GM12878 (cell line): ENCODE measurements at regions not wholly inside any gene's neighbourhood (a gene's known extent, or its start where the extent isn't known, plus 50 kb on each side); places are given as distances from the start of the nearest gene placed in this dataset.

Experiments used
- ATAC-seq: fragments of 200-7000 bp; cut with Tn5 transposase; 3 replicates; pipeline ENCODE4 v1.9.1; 2020; ENCODE audit warnings: mild to moderate bottlenecking, moderate library complexity
- BruUV-seq: library from RNA; stranded (reverse); fragments of 400-500 nt; replicated peaks from 2 replicates; lab custom pipeline; 2021; lab: Mats Ljungman, UMichigan
- CTCF ChIA-PET: fragments of 300-600 bp; sonication (Branson Sonifier 250); formaldehyde crosslinking; extraction: SDS; loops from one replicate; lab custom pipeline; 2021; ENCODE audit warnings: inconsistent platforms; lab: Yijun Ruan, JAX
- POLR2A ChIA-PET: fragments of 350-600 bp; formaldehyde crosslinking; extraction: SDS; loops from one replicate; lab custom pipeline; 2021; ENCODE audit warnings: inconsistent platforms; lab: Charles Lee
- RAD21 ChIA-PET: fragments of 300-600 bp; sonication (Branson Sonifier 250); formaldehyde crosslinking; loops from one replicate; lab custom pipeline; 2023; ENCODE audit warnings: antibody characterized with exemption; ENCODE audit not compliant: unreplicated experiment; lab: Charles Lee
- SMC1A ChIA-PET: fragments of 300-600 bp; sonication (Branson Sonifier 250); formaldehyde crosslinking; loops from one replicate; lab custom pipeline; 2023; ENCODE audit not compliant: unreplicated experiment, uncharacterized antibody; lab: Charles Lee
- DNase-seq: peaks from one replicate; pipeline ENCODE4 v3.0.0-alpha.2; 2011; ENCODE audit warnings: low read depth, low spot score
- FAIRE-seq: peaks from 3 replicates; lab custom pipeline; 2011; peaks lifted over from hg19 to GRCh38; lab: Jason Lieb, UNC
- H2AFZ ChIP-seq: 2 replicates; pipeline ENCODE4 v1.6.0; 2011; ENCODE audit warnings: low read depth, low read length, control low read depth; ENCODE audit not compliant: control insufficient read depth
- H3K27ac ChIP-seq: 2 replicates; pipeline ENCODE4 v1.5.1; 2011; ENCODE audit warnings: control low read depth; ENCODE audit not compliant: control insufficient read depth, insufficient read depth
- H3K27me3 ChIP-seq, 2 experiments: replicated peaks in 1 of 2; 2 replicates each; pipeline versions ENCODE4 v1.6.0 to v1.6.1; 2011; ENCODE audit warnings: low read length in 1 of 2; ENCODE audit not compliant: control insufficient read depth in 2 of 2, insufficient read depth in 2 of 2
- H3K36me3 ChIP-seq, 2 experiments: 2 replicates each; pipeline ENCODE4 v1.5.1; 2011; ENCODE audit warnings: low read length in 1 of 2; ENCODE audit not compliant: control insufficient read depth in 2 of 2, insufficient read depth in 2 of 2
- H3K4me1 ChIP-seq: 2 replicates; pipeline ENCODE4 v1.6.1; 2011; ENCODE audit warnings: mild to moderate bottlenecking, low read length, moderate library complexity, mixed read lengths; ENCODE audit not compliant: control insufficient read depth, insufficient read depth
- H3K4me2 ChIP-seq: 2 replicates; pipeline ENCODE4 v1.6.0; 2011; ENCODE audit warnings: control low read depth; ENCODE audit not compliant: control insufficient read depth, insufficient read depth
- H3K4me3 ChIP-seq: fragments of 200-600 bp; sonication (generic); 2 replicates; pipeline ENCODE4 v1.5.1; 2016
- H3K79me2 ChIP-seq: 2 replicates; pipeline ENCODE4 v1.6.0; 2011; ENCODE audit warnings: low read length; ENCODE audit not compliant: control insufficient read depth, insufficient read depth
- H3K9ac ChIP-seq: 2 replicates; pipeline ENCODE4 v1.8.0; 2011; ENCODE audit warnings: low read length, control low read depth, mixed read lengths; ENCODE audit not compliant: control insufficient read depth, insufficient read depth
- H3K9me3 ChIP-seq: replicated peaks from 3 replicates; pipeline ENCODE4 v1.5.1; 2011; ENCODE audit warnings: mild to moderate bottlenecking, low read length; ENCODE audit not compliant: control insufficient read depth, insufficient read depth
- H4K20me1 ChIP-seq: 2 replicates; pipeline ENCODE4 v1.6.0; 2011; ENCODE audit not compliant: control insufficient read depth, insufficient read depth
- CBX3 ChIP-seq: fragments of 200-600 bp; sonication (generic); IDR thresholded peaks from 2 replicates; pipeline ENCODE4 v1.6.1; 2016; ENCODE audit warnings: low read depth, borderline replicate concordance
- CBX5 ChIP-seq: sonication (generic); IDR thresholded peaks from 2 replicates; pipeline ENCODE4 v1.6.1; 2016; ENCODE audit warnings: low read depth, moderate library complexity, mild to moderate bottlenecking, inconsistent platforms
- ELK1 ChIP-seq: IDR thresholded peaks from 2 replicates; pipeline ENCODE4 v1.6.1; 2012; ENCODE audit warnings: low read depth, low read length, improper control_type of control experiment
- ESRRA ChIP-seq: IDR thresholded peaks from 2 replicates; pipeline ENCODE4 v1.6.1; 2012; ENCODE audit warnings: mild to moderate bottlenecking, low read length, improper control_type of control experiment
- HCFC1 ChIP-seq: fragments of 150-350 bp; IDR thresholded peaks from 2 replicates; pipeline ENCODE4 v1.6.1; 2014; ENCODE audit warnings: low read length
- MTA3 ChIP-seq: IDR thresholded peaks from 2 replicates; pipeline ENCODE4 v1.6.1; 2012; ENCODE audit warnings: low read length, inconsistent platforms, borderline replicate concordance
- MYB ChIP-seq: fragments of 150-350 bp; IDR thresholded peaks from 2 replicates; pipeline ENCODE4 v1.6.1; 2014; ENCODE audit warnings: mild to moderate bottlenecking, low read depth, low read length, borderline replicate concordance
- NR2C2 ChIP-seq: IDR thresholded peaks from 2 replicates; pipeline ENCODE4 v1.6.1; 2011; ENCODE audit warnings: borderline replicate concordance, low read depth; ENCODE audit not compliant: control insufficient read depth, insufficient read length
- NR2F1 ChIP-seq: fragments of 450-650 bp; conservative IDR thresholded peaks from 2 replicates; pipeline ENCODE4 v1.6.1; 2017; ENCODE audit warnings: mild to moderate bottlenecking
- NRF1 ChIP-seq: conservative IDR thresholded peaks from 2 replicates; pipeline ENCODE4 v1.6.1; 2011; ENCODE audit warnings: mild to moderate bottlenecking, low read depth, low read length, improper control_type of control experiment
- PKNOX1 ChIP-seq: fragments of 450-650 bp; IDR thresholded peaks from 2 replicates; pipeline ENCODE4 v1.6.1; 2016; ENCODE audit warnings: mild to moderate bottlenecking
- POLR2A ChIP-seq: IDR thresholded peaks from 2 replicates; pipeline ENCODE4 v1.6.1; 2011; ENCODE audit warnings: low read depth, mild to moderate bottlenecking, low read length
- RELB ChIP-seq: fragments of 450-650 bp; IDR thresholded peaks from 2 replicates; pipeline ENCODE4 v1.6.1; 2017; ENCODE audit warnings: low read depth, mild to moderate bottlenecking, moderate library complexity
- SIX5 ChIP-seq: IDR thresholded peaks from 2 replicates; pipeline ENCODE4 v1.6.1; 2011; ENCODE audit warnings: mild to moderate bottlenecking, low read depth, low read length, moderate library complexity; ENCODE audit not compliant: severe bottlenecking
- WRNIP1 ChIP-seq: IDR thresholded peaks from 2 replicates; pipeline ENCODE4 v1.6.1; 2011; ENCODE audit warnings: low read depth, low read length, improper control_type of control experiment, borderline replicate concordance
- ZBTB11 ChIP-seq: fragments of 450-650 bp; formaldehyde crosslinking; IDR thresholded peaks from 2 replicates; pipeline ENCODE4 v1.5.0; 2022; ENCODE audit warnings: mild to moderate bottlenecking, missing genetic modification characterization
- ZNF207 ChIP-seq: fragments of 450-650 bp; IDR thresholded peaks from 2 replicates; pipeline ENCODE4 v1.6.1; 2014; ENCODE audit warnings: antibody characterized with exemption, mild to moderate bottlenecking, borderline replicate concordance
- WGBS: methylation state at CpG from one replicate; pipeline ENCODE4 v1.1.6; 2016; ENCODE audit warnings: low lambda C conversion rate; ENCODE audit not compliant: insufficient replicate concordance, insufficient coverage; ENCODE audit errors: missing lambda C conversion rate; 5-methylcytosine and 5-hydroxymethylcytosine counted together
- in situ Hi-C: fragments of 300-500 bp; cut with MboI; formaldehyde crosslinking; loops from 9 replicates; pipeline ENCODE4 v1.14.3; 2018; ENCODE audit warnings: mixed read lengths
- intact Hi-C: fragments of 100-400 bp; cut with micrococcal nuclease; formaldehyde crosslinking; loops from one replicate; pipeline ENCODE4 v1.14.2; 2022; ENCODE audit not compliant: unreplicated experiment

- TF ChIP-seq ZNF207 (no peak), NR2F1 (no peak), SIX5 (no peak), NR2C2 (no peak), MYB (no peak)
- TF ChIP-seq, all 136 proteins: peak for 0
Measured at GRCh38 chr14:38808734-38809455, 294.1 kb downstream of the SEC23A start (continued).

- DNase-seq (no peak), ATAC-seq (no peak), FAIRE-seq (no peak)
- BruUV-seq, result no TSS peak
- ChIA-PET RAD21 (no interaction called here), CTCF (no interaction called here), POLR2A (no interaction called here), SMC1A (interaction anchor here (0.6 kb wide), 1 partner anchor 1791 kb away, joined by 3 read pairs; no protein-coding TSS in a partner anchor)
- H4K20me1 ChIP-seq, result no peaks in the 10 kb centered on the region
- no peak overlapping the region for H3K9ac ChIP-seq
- 0% methylated on average over 2 of the region's 2 CpGs for WGBS
- no peaks in the 10 kb centered on the region for H3K36me3 ChIP-seq
- H3K9me3 ChIP-seq, result no peaks in the 10 kb centered on the region
- H3K4me3 ChIP-seq, result no peak overlapping the region
- intact Hi-C loops, result no loop called here
- H3K4me2 ChIP-seq, result no peak overlapping the region
- no peaks in the 10 kb centered on the region for H3K27me3 ChIP-seq
- no peak overlapping the region for H2AFZ ChIP-seq
- H3K27ac ChIP-seq, result no peak overlapping the region
- no peaks in the 10 kb centered on the region for H3K4me1 ChIP-seq
- in situ Hi-C loops, result no loop called here
- no peaks in the 10 kb centered on the region for H3K79me2 ChIP-seq
- TF ChIP-seq ZBTB11 (CRISPR knock-in tag) (no peak), CBX3 (no peak), NR2C2 (no peak), WRNIP1 (no peak), ESRRA (no peak), HCFC1 (no peak), CBX5 (no peak), PKNOX1 (no peak), POLR2A (no peak), RELB (no peak), NRF1 (no peak), MTA3 (no peak), ELK1 (no peak)
Measured at GRCh38 chr14:38799671-38800070, 303.4 kb downstream of the SEC23A start.
